LoVo (cell line): ENCODE measurements at regions not wholly inside any gene's neighbourhood (a gene's known extent, or its start where the extent isn't known, plus 50 kb on each side); places are given as distances from the start of the nearest gene placed in this dataset.
"Not testable (repeated sequence)": the region's sequence is repeated elsewhere in the genome, so short reads cannot be mapped to it uniquely, and the experiment has no call there.

Source experiments
- DNase-seq: peaks from one replicate; pipeline ENCODE4 v3.0.0-alpha.2; 2016; ENCODE audit warnings: low spot score

- no peak for DNase-seq
These were observed 77.4 kb upstream of the DNAJC10 start for GRCh38 chr2:182638667-182639066.

- DNase-seq: no peak
These were observed 76.1 kb upstream of the DNAJC10 start for GRCh38 chr2:182639971-182640370.

GRCh38 chr2:182642328-182642727, 73.7 kb upstream of the DNAJC10 start:
- DNase-seq: no peak

- no peak for DNase-seq
These were observed 69.1 kb upstream of the DNAJC10 start for GRCh38 chr2:182646763-182647498.

- no peak for DNase-seq
These were observed 68.6 kb upstream of the DNAJC10 start for GRCh38 chr2:182647499-182647787.

GRCh38 chr2:182649316-182649715, 66.7 kb upstream of the DNAJC10 start:
- no peak for DNase-seq

GRCh38 chr2:182650704-182651103, 65.4 kb upstream of the DNAJC10 start:
- DNase-seq: peak; percentile 42

- no peak for DNase-seq
These were observed 63.7 kb upstream of the DNAJC10 start for GRCh38 chr2:182652326-182652725.

- no peak for DNase-seq
These were observed 60.3 kb upstream of the DNAJC10 start for GRCh38 chr2:182655750-182656149.

GRCh38 chr2:182664212-182664611, 51.8 kb upstream of the DNAJC10 start:
- DNase-seq: no peak

- DNase-seq: not testable (repeated sequence)
These were observed 50.6 kb upstream of the DNAJC10 start for GRCh38 chr2:182665500-182665899.
